Astrocyte of the spinal cord (primary cell): ENCODE measurements at regions not wholly inside any gene's neighbourhood (a gene's known extent, or its start where the extent isn't known, plus 50 kb on each side); places are given as distances from the start of the nearest gene placed in this dataset.

ENCODE experiments used
- DNase-seq: peaks from one replicate; pipeline ENCODE4 v3.0.0; 2011; ENCODE audit warnings: low read depth, low spot score
- H3K4me3 ChIP-seq: 2 replicates; pipeline ENCODE4 v1.5.1; 2011; ENCODE audit warnings: low read depth, mild to moderate bottlenecking, low read length, moderate library complexity
- CTCF ChIP-seq: IDR thresholded peaks from 2 replicates; pipeline ENCODE4 v1.5.1; 2012; ENCODE audit warnings: low read depth, mild to moderate bottlenecking, low read length, inconsistent platforms
- in situ Hi-C: cut with HindIII; loops from 2 replicates; pipeline ENCODE4 v1.10.0; 2017; ENCODE audit warnings: low sequenced_read_pairs

GRCh38 chr15:69647142-69647513, 194.5 kb downstream of the RPLP1 start:
- no peak for TF ChIP-seq CTCF
- no peak for DNase-seq
- in situ Hi-C loops, result no loop called here
- no peak overlapping the region for H3K4me3 ChIP-seq

- H3K4me3 ChIP-seq, result no peak overlapping the region
- no peak for TF ChIP-seq CTCF
- DNase-seq, result no peak
- in situ Hi-C loops, result no loop called here
These were observed 195.6 kb downstream of the RPLP1 start for GRCh38 chr15:69648212-69648611.

GRCh38 chr15:69648775-69649735, 196.4 kb downstream of the RPLP1 start:
- no peak for DNase-seq
- TF ChIP-seq CTCF, result no peak
- in situ Hi-C loops, result no loop called here
- H3K4me3 ChIP-seq, result no peak overlapping the region

- H3K4me3 ChIP-seq, result no peak overlapping the region
- no peak for TF ChIP-seq CTCF
- DNase-seq, result no peak
- in situ Hi-C loops, result no loop called here
These were observed 199.7 kb downstream of the RPLP1 start for GRCh38 chr15:69652293-69652692.

GRCh38 chr15:69652751-69653305, 200.2 kb downstream of the RPLP1 start:
- TF ChIP-seq CTCF, result no peak
- no peak for DNase-seq
- no peak overlapping the region for H3K4me3 ChIP-seq
- in situ Hi-C loops, result no loop called here

GRCh38 chr15:69653306-69653705, 200.7 kb downstream of the RPLP1 start:
- H3K4me3 ChIP-seq, result no peak overlapping the region
- no peak for DNase-seq
- TF ChIP-seq CTCF, result no peak
- in situ Hi-C loops, result no loop called here
